AG10803 (cell line): ENCODE measurements at regions not wholly inside any gene's neighbourhood (a gene's known extent, or its start where the extent isn't known, plus 50 kb on each side); places are given as distances from the start of the nearest gene placed in this dataset.

Experiments
- DNase-seq: peaks from one replicate; pipeline ENCODE4 v3.0.0; 2010; ENCODE audit warnings: low read depth
- H3K4me3 ChIP-seq: 2 replicates; pipeline ENCODE4 v1.5.1; 2011; ENCODE audit warnings: mild to moderate bottlenecking, low read length, control low read depth
- CTCF ChIP-seq: conservative IDR thresholded peaks from 2 replicates; pipeline ENCODE4 v1.5.1; 2011; ENCODE audit warnings: mild to moderate bottlenecking, low read length, control low read depth, inconsistent platforms

DNA sequence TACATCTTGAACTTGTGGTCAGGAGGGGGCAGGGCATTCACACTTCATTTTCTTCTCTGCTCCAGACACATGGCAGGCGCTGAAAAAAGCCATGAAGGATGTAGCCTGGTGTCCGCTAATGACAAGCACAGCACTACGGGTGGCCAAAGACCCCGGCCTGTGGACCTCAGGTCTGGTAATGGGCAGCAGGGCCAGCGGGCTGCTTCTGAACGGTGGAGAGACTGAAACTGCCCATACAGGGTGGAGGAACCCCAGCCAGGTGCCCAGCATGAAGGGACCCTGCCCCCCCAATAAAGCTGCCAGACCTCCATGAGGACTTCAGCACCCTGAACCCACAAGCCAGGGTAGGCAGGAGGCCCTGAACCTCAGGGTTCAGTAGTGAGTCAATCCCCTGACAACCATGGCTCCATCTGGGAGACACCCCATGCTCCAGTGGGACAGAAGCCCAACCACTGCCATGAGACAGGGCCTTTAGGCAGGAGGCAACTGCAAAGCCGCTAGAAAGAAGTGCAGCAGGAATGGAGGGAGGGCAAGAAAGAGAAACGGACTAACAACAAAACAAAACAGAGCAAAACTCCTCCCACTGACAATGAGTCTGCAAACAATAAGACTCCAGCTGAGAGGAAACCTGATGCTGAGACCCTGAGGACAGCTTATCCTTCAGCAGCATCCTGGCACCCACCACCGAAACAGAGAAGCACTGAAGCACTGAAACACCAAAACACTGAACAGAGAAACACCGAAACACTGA is 140.2 kb upstream of the PPP2R2D start:
- TF ChIP-seq CTCF: no peak
- DNase-seq: no peak
- H3K4me3 ChIP-seq: no peak overlapping the region

- H3K4me3 ChIP-seq: no peak overlapping the region
- DNase-seq: no peak
- TF ChIP-seq CTCF: no peak
Observed at GRCh38 chr10:131762789-131763696, 137.8 kb upstream of the PPP2R2D start.

- no peak for TF ChIP-seq CTCF
- no peak for DNase-seq
- no peak overlapping the region for H3K4me3 ChIP-seq
Observed at GRCh38 chr10:131764929-131765328, 135.9 kb upstream of the PPP2R2D start.

DNA sequence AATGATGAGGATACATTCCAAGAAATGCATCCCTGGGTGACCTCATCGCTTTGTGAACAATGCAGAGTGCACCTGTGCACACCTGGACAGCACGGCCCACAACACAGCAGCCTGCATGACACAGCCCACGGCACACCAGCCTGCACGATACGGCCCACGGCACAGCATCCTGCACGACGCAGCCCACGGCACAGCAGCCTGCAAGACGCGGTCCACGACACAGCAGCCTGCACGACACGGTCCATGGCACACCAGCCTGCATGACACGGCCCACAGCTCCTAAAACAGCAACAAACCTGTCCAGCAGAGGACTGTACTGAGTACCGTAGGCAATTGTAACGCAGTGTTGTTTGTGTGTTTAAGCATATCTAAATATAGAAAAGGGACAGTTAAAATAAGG is 134.7 kb upstream of the PPP2R2D start:
- no peak overlapping the region for H3K4me3 ChIP-seq
- no peak for DNase-seq
- TF ChIP-seq CTCF: no peak

DNA sequence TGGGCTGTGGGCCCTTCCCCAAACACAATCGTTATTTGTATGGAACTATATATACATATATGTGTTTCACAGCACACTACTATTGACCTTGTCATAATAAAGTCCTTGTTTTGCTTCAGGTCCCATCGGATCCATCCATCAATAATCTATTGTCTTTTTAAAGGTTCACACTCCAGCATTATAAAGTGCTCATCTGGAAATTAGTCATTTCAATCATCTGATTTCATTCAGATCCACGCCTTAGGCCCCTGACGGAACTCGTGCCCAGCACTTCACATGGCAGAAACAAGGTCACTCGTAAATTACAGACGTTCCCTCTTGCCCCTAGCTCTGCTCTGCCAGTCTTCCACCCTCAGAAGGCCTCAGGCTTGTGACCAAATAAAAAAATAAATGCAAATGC is 133.1 kb upstream of the PPP2R2D start:
- H3K4me3 ChIP-seq: no peak overlapping the region
- DNase-seq: no peak
- no peak for TF ChIP-seq CTCF

- no peak for TF ChIP-seq CTCF
- no peak for DNase-seq
- H3K4me3 ChIP-seq: no peak overlapping the region
Observed at GRCh38 chr10:131769571-131770410, 131.0 kb upstream of the PPP2R2D start.
